Central memory CD4-positive, alpha-beta T cell (primary cell): ENCODE measurements at regions not wholly inside any gene's neighbourhood (a gene's known extent, or its start where the extent isn't known, plus 50 kb on each side); places are given as distances from the start of the nearest gene placed in this dataset.
"Not testable (repeated sequence)": the region's sequence is repeated elsewhere in the genome, so short reads cannot be mapped to it uniquely, and the experiment has no call there.

Experiments
- DNase-seq: peaks from one replicate; pipeline ENCODE4 v3.0.0; 2022

- no peak for DNase-seq
These were observed 378.9 kb downstream of the DLEU7 start for GRCh38 chr13:50464349-50465251.

GRCh38 chr13:50466456-50466855, 377.0 kb downstream of the DLEU7 start:
- no peak for DNase-seq

DNA sequence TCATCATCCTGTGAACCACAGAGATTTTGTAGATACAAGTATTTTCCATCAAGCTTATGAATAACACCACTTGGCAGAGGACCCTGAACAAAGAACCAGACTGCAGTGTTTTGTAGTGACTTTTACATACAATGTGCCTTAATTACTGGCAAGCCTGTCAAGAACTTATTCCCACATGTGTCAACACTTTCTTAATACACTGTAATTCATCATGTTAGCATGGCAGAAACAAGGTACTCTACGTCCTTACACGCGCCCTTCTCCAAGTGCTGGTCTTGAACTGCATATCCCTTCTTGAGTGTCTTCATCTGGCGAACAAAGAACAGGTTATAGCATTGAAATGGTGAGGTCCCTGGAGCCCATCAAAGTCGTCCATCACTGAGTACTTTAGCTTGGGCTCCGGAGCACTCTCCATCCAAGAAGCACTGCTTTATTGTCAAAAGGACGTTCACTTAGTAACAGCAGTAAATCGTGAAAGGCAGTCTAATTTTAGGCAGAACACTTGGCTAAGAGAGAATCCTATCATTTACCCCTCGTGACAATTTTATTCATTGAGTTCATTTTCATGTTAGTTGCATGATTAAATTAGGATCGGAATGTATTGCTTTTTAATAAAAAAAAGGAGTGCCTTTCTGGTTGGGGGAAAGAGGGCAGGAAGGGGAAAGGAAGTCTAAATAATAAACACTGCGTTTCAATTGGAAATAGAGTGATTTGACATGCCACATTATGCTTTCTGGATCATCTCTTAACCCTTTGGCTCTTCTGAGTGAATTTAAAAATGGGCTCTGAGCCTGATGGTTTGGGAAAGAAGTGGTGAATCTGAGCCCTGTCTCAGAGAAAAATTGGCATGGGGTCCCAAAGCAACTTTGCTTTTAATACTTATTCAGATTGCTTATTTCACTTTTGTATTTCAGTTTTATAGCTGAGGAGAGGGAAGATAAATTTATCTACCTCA, 376.1 kb downstream of the DLEU7 start:
- DNase-seq, result no peak

GRCh38 chr13:50468849-50469669, 374.4 kb downstream of the DLEU7 start:
- DNase-seq, result no peak

GRCh38 chr13:50473050-50473449, 370.4 kb downstream of the DLEU7 start:
- DNase-seq, result not testable (repeated sequence)

GRCh38 chr13:50474088-50474662, 369.3 kb downstream of the DLEU7 start:
- DNase-seq, result no peak

GRCh38 chr13:50476577-50477285, 366.8 kb downstream of the DLEU7 start:
- DNase-seq, result no peak

GRCh38 chr13:50481936-50482335, 361.6 kb downstream of the DLEU7 start:
- no peak for DNase-seq

GRCh38 chr13:50483416-50483815, 360.1 kb downstream of the DLEU7 start:
- no peak for DNase-seq

DNA sequence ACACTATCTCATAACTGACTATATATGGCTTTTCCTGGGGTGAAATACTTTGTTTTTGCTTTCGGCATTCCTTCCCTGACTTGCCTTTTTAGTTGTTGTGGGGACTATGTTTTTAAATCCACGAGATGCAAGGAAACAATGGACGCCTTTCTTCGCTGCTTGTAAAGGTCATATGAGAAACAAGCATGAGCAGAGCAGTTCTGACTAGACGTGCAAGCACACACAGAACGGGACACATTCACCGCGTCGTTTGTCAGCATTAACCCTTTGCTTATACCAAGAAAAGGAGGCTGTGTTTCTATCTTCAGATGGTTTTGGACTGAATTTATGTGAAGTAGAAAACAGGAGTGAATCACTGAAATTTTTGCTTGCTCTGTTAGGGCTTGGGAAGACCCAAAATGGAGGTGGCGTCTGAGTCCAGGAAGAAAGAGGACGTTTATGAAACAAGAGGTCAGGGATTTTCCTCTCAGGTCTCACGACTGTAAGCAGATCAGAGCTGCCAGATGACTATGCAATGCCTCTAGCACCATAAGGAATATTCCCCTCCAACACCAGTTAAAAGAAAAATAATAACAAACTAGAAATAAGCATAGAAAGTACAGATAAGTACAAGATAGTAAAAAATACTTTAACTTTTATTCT, 358.9 kb downstream of the DLEU7 start:
- no peak for DNase-seq

GRCh38 chr13:50485979-50486935, 357.2 kb downstream of the DLEU7 start:
- no peak for DNase-seq

DNA sequence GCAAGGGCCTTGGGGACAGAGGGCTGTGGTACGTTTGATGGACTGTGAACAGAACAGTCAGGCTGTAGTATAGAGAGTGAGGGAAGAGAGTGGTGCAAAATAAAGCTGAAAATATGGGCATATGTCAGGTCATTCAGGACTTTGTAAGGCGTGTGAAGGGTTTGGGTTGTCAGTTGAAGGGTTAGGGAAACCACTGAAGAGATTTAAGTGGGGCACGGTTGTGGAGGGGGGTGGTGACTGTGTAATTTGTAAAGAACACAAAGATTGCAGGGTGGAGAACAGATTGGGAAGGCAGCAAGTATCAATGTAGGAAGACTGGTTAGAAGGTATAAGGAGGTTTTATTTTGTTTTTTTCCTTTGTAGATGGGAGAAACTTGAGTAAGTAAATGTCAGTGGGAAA, 349.8 kb downstream of the DLEU7 start:
- DNase-seq, result no peak

GRCh38 chr13:50494138-50494537, 349.4 kb downstream of the DLEU7 start:
- DNase-seq, result no peak

GRCh38 chr13:50503212-50503611, 340.3 kb downstream of the DLEU7 start:
- DNase-seq, result not testable (repeated sequence)

- DNase-seq, result no peak
These were observed 334.3 kb downstream of the DLEU7 start for GRCh38 chr13:50509167-50509566.

GRCh38 chr13:50509771-50510441, 333.6 kb downstream of the DLEU7 start:
- DNase-seq, result no peak

GRCh38 chr13:50510885-50511545, 332.5 kb downstream of the DLEU7 start:
- not testable (repeated sequence) for DNase-seq

- peak; percentile 20 for DNase-seq
These were observed 331.6 kb downstream of the DLEU7 start for GRCh38 chr13:50511877-50512341.
